ENCODE measurements at regions not wholly inside any gene's neighbourhood (a gene's known extent, or its start where the extent isn't known, plus 50 kb on each side); places are given as distances from the start of the nearest gene placed in this dataset.

DNA sequence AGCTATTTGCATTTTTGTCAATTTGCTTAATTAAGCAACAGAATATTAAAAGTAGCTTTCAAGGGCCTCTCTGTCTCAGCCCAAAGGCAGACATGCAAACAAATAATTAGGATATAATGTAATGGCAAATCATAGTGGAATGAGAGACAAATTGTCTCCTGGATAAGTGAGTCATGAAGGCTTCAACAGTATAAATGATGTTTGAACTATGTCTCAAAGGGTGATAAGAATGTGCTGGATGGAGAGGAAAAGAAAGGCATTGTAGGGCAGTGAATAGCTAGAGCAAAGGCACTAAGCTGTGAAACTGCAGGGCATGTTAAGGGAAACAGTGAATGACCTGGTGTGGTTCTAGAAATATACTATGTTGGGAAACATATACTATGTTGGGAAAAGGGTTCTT lies 53.5 kb upstream of the PPP1R12A start:
- FAIRE-seq: no peak
- no peak for TF ChIP-seq TAF1 (IDR thresholded peaks at IDR 0.05; ENCODE audit: borderline replicate concordance, low read depth, low read length)
- TF ChIP-seq POLR2AphosphoS5 (IDR thresholded peaks at IDR 0.05; ENCODE audit: low read depth, low read length): no peak
- no peak for TF ChIP-seq POLR2A (IDR thresholded peaks at IDR 0.05; ENCODE audit: low read depth, low read length)
- DNase-seq (ENCODE audit: insufficient read length): no peak

DNA sequence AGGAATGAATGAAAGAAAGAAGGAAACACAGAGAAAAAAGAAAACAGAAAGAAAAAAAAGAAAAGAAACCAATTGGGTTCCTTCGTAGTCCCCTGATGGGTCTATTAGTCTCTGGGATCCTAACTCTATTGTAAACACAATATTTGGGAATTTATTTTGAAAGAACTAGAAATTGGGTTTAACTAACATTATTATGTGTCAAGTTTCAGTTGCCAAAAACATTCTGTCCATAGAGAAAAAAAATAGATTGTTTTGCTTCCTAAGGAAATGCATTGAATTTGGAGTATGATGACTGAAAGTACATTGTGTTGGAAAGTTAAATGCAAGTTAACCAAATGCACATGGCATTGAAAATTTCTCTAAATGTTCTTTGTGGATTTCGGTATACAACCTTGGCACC lies 52.8 kb upstream of the PPP1R12A start:
- TF ChIP-seq POLR2AphosphoS5 (IDR thresholded peaks at IDR 0.05; ENCODE audit: low read depth, low read length): no peak
- TF ChIP-seq TAF1 (IDR thresholded peaks at IDR 0.05; ENCODE audit: borderline replicate concordance, low read depth, low read length): no peak
- no peak for TF ChIP-seq POLR2A (IDR thresholded peaks at IDR 0.05; ENCODE audit: low read depth, low read length)
- FAIRE-seq (no peak), DNase-seq (ENCODE audit: insufficient read length) (no peak)
